HG02642 (cell line): ENCODE measurements at regions not wholly inside any gene's neighbourhood (a gene's known extent, or its start where the extent isn't known, plus 50 kb on each side); places are given as distances from the start of the nearest gene placed in this dataset.
"Not testable (repeated sequence)": the region's sequence is repeated elsewhere in the genome, so short reads cannot be mapped to it uniquely, and the experiment has no call there.

ENCODE experiments used
- ATAC-seq: cut with Tn5 transposase; IDR thresholded peaks from one replicate; pipeline ENCODE4 v1.9.1; 2021; ENCODE audit warnings: mild to moderate bottlenecking; ENCODE audit not compliant: unreplicated experiment, poor library complexity

DNA sequence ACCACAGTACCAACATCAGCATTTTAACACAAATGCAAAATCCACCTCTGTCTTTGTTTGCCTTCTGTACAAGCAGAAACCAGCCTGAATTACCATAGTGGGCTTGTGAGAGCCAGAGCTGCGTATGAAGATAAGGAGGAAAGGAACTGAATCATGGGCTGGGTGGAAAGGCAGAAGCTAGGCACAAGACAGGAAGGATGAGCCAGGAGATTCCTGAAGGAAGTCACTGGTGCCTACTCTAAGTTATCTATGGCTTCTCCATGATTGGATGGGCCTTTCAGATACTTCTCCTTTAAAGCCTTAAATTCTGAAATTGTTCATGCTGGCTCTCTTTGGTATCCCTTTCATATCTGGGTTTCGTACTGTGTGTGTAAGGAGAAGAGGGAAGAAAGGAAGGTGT is 140.6 kb downstream of the LCA5 start:
- no peak for ATAC-seq

DNA sequence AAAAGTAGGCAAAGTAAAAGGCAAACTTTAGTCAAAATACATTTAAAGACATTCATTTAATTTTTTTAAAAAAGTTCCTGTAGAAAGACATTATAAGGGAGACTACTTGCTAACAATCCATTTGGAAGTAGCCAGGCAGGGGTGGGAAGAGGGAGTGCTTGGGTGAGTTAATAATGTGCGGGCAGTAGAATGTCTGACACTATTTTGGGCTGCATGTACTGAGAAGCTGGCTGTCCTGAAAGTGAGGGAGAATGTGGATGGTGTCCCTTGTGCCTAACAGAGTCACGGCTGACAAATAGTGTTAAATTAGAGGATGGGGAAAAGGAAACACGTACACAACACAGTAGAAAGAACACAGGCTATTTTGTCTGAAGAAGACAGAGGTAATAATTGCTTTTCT is 142.5 kb downstream of the LCA5 start:
- ATAC-seq = no peak

DNA sequence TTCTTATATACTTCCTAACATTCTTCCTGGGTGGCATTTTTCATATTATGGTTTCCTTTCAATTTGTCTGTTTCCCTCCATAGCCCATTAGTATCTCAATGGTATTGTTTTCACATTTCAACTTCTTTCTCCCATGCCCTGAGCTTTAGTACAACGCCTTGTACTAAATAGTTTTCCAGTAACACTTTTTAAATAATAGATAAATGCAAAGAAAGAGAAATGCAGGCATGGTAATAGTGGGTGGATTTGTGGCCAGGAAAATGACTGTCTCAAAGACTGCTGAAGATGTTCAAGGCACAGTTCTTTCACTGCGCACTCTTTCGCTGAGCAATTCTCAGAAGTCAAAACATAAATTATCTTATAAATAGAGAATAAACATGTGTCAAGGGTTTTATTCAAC is 145.1 kb downstream of the LCA5 start:
- no peak for ATAC-seq

GRCh38 chr6:79391480-79391879 is 145.8 kb downstream of the LCA5 start:
- ATAC-seq = no peak

- ATAC-seq = no peak
These were observed 151.3 kb downstream of the LCA5 start for GRCh38 chr6:79385893-79386292.

- ATAC-seq = no peak
These were observed 150.9 kb upstream of the HMGN3 start for GRCh38 chr6:79385333-79385732.

GRCh38 chr6:79384845-79385244 is 150.4 kb upstream of the HMGN3 start:
- no peak for ATAC-seq

DNA sequence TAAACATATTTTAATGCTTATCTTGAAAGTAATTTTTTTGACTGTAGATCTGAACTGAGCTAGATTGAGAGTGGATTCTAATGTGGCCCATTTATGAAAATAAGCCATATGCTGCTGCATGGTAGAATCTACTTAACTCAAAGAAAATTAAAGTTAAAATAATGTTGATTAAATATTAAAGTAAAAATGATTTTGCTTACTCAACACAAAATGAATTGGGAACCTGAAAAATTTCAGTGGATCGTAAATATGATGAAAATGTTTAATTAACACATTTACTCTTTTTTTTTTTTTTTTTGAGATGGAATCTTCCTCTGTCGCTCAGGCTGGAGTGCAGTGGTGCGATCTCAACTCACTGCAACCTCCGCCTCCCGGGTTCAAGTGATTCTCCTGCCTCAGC is 144.5 kb upstream of the HMGN3 start:
- no peak for ATAC-seq

- no peak for ATAC-seq
These were observed 143.4 kb upstream of the HMGN3 start for GRCh38 chr6:79377888-79378348.

- no peak for ATAC-seq
These were observed 142.6 kb upstream of the HMGN3 start for GRCh38 chr6:79377047-79377446.

DNA sequence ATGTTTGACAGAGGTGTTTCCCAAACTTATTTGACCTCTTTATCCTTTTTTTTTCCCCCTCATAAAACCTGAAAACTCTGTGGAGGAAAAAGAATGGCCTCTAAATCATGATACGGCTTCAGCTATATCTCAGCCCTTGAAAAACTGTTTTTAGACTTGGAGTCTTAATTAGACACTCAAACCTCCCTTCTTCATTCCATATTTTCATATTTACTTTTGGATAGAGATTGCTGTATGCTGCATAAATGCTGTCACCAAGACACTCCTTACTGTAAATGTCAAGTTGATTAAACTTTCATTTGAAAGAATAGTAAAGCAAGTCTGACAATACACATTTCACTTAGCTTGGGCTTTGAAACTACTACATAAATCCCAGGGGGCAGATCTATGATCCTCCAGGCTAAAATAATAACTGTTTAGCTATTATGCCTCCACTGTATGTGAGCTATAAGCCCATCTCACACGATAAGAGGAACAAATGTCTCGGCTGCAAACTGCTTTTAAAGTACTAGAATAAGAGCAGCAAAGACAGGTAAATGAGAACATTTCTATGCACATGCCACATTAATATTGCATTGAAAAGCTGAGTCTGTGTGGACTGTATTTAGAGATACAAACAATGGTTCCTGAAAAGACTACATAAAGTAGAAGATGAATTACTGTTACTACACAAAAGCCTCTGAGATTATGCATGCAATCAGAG is 141.3 kb upstream of the HMGN3 start:
- no peak for ATAC-seq

GRCh38 chr6:79374308-79374707 is 139.8 kb upstream of the HMGN3 start:
- ATAC-seq = no peak

- no peak for ATAC-seq
These were observed 139.4 kb upstream of the HMGN3 start for GRCh38 chr6:79373880-79374279.

DNA sequence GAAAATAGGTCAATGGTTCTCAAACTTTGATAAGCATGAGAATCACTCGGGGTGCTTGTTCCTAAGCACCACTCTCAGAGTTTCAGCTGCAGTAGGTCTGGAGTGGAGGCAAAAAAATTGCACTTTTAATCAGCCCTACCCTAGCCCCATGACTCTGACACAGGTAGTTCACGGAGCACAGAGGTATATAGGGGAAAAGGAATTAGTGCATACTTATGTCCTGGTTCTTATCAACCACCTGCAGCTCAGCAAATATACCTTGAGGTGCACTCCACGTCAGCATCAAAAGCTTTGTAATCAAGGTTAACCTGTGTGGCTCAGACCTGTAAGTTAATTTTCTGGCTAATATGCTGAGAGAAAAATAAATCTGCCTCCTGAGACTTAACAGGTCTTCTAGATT is 138.8 kb upstream of the HMGN3 start:
- ATAC-seq = no peak

GRCh38 chr6:79372757-79373156 is 138.3 kb upstream of the HMGN3 start:
- ATAC-seq = no peak

DNA sequence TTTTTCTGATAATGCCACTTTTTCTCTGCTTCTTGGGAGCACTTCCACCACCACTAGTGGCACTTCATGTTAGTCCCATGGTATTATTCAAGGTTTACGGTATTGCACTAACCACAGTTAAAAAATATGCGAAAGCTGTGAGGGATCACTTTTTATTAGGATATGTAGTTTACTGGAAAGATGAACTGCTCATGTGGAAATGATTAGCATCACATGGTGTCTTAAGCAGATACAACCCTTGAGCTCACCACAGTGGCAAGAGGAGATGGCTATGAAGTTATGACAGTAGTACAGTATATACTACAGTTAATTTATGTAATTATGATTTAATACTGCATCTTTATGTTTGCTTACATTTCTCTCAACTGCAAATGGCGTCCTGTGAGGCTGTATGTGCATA is 134.5 kb upstream of the HMGN3 start:
- ATAC-seq = no peak

DNA sequence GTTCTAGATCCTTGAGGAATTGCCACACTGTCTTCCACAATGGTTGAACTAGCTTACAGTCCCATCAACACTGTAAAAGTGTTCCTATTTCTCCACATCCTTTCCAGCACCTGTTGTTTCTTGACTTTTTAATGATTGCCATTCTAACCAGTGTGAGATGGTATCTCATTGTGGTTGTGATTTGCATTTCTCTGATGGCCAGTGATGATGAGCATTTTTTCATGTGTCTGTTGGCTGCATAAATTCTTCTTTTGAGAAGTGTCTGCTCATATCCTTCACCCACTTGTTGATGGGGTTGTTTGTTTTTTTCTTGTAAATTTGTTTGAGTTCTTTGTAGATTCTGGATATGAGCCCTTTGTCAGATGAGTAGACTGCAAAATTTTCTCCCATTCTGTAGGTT is 129.0 kb upstream of the HMGN3 start:
- ATAC-seq = not testable (repeated sequence)

GRCh38 chr6:79361074-79361473 is 126.6 kb upstream of the HMGN3 start:
- ATAC-seq = not testable (repeated sequence)

DNA sequence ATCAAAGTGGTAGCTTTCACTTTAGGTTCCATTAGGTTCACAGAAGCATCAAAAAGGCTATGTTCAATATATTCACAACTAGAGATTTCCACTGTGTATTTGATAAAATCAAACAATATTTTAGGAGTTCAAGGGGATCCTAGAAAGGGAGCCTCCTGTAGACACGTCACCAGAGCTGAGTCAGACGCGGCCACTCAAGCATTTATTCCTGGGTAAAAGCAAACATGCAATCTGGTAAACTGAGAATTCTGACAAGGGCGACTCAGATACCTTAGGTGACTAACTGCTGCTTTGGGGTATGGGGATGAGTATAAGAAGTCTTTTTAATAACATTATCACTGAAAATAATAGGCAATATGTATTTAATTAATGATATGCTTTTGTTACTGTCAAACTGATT is 118.7 kb upstream of the HMGN3 start:
- no peak for ATAC-seq

- ATAC-seq = no peak
These were observed 104.0 kb upstream of the HMGN3 start for GRCh38 chr6:79338493-79338892.

- ATAC-seq = peak; percentile 92
These were observed 100.7 kb upstream of the HMGN3 start for GRCh38 chr6:79335133-79335674.

GRCh38 chr6:79334674-79335073 is 100.2 kb upstream of the HMGN3 start:
- ATAC-seq = no peak
